ENCODE measurements at regions not wholly inside any gene's neighbourhood (a gene's known extent, or its start where the extent isn't known, plus 50 kb on each side); places are given as distances from the start of the nearest gene placed in this dataset.

GRCh38 chr9:23606107-23606506 is 219.9 kb downstream of the ELAVL2 start:
- TF ChIP-seq, protein P1, sequence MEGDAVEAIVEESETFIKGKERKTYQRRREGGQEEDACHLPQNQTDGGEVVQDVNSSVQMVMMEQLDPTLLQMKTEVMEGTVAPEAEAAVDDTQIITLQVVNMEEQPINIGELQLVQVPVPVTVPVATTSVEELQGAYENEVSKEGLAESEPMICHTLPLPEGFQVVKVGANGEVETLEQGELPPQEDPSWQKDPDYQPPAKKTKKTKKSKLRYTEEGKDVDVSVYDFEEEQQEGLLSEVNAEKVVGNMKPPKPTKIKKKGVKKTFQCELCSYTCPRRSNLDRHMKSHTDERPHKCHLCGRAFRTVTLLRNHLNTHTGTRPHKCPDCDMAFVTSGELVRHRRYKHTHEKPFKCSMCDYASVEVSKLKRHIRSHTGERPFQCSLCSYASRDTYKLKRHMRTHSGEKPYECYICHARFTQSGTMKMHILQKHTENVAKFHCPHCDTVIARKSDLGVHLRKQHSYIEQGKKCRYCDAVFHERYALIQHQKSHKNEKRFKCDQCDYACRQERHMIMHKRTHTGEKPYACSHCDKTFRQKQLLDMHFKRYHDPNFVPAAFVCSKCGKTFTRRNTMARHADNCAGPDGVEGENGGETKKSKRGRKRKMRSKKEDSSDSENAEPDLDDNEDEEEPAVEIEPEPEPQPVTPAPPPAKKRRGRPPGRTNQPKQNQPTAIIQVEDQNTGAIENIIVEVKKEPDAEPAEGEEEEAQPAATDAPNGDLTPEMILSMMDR (IDR thresholded peaks at IDR 0.05) = no peak
- TF ChIP-seq POLR2A (IDR thresholded peaks at IDR 0.05) = no peak
- TF ChIP-seq EP300 (IDR thresholded peaks at IDR 0.05) = no peak

All from tibial nerve (tissue), 4 donors.